Endodermal cell (in vitro differentiated cells): ENCODE measurements at regions not wholly inside any gene's neighbourhood (a gene's known extent, or its start where the extent isn't known, plus 50 kb on each side); places are given as distances from the start of the nearest gene placed in this dataset.

Experiments used
- DNase-seq: peaks from one replicate; pipeline ENCODE4 v3.0.0-alpha.2; 2017
- H3K27ac ChIP-seq: 2 replicates; pipeline ENCODE4 v1.5.1; 2013; ENCODE audit warnings: mild to moderate bottlenecking, low read depth, low read length, moderate library complexity
- H3K27me3 ChIP-seq: 2 replicates; pipeline ENCODE4 v1.6.1; 2013; ENCODE audit warnings: mild to moderate bottlenecking, low read length, moderate library complexity; ENCODE audit not compliant: insufficient read depth, control insufficient read depth, poor library complexity, severe bottlenecking
- H3K36me3 ChIP-seq: 2 replicates; pipeline ENCODE4 v1.7.0; 2013; ENCODE audit warnings: mild to moderate bottlenecking, low read length, moderate library complexity; ENCODE audit not compliant: control insufficient read depth, insufficient read depth
- H3K4me1 ChIP-seq: one replicate; pipeline ENCODE4 v1.7.0; 2013; ENCODE audit warnings: low read length; ENCODE audit not compliant: control insufficient read depth, insufficient read depth
- H3K4me3 ChIP-seq: 2 replicates; pipeline ENCODE4 v1.5.1; 2013; ENCODE audit warnings: mild to moderate bottlenecking, low read length, moderate library complexity
- H3K9ac ChIP-seq: 2 replicates; pipeline ENCODE4 v1.6.1; 2013; ENCODE audit warnings: mild to moderate bottlenecking, low read length, moderate library complexity; ENCODE audit not compliant: poor library complexity, severe bottlenecking; ENCODE audit errors: extremely low read depth
- H3K9me3 ChIP-seq: 2 replicates; pipeline ENCODE4 v1.6.1; 2013; ENCODE audit warnings: mild to moderate bottlenecking, low read length, moderate library complexity; ENCODE audit not compliant: control insufficient read depth
- H3K27ac Mint-ChIP-seq: 2 replicates; pipeline ENCODE4 v1.8.0; 2020; ENCODE audit warnings: mixed read lengths
- H3K27me3 Mint-ChIP-seq: 2 replicates; pipeline ENCODE4 v1.8.0; 2021; ENCODE audit warnings: mild to moderate bottlenecking, mixed read lengths; ENCODE audit not compliant: insufficient read depth
- H3K36me3 Mint-ChIP-seq: 2 replicates; pipeline ENCODE4 v1.8.0; 2020; ENCODE audit warnings: low read depth, mixed read lengths
- H3K4me1 Mint-ChIP-seq: 2 replicates; pipeline ENCODE4 v1.8.0; 2020; ENCODE audit warnings: mixed read lengths
- H3K4me3 Mint-ChIP-seq: 2 replicates; pipeline ENCODE4 v1.8.0; 2020; ENCODE audit warnings: mild to moderate bottlenecking, moderate library complexity, mixed read lengths
- H3K9me3 Mint-ChIP-seq: 2 replicates; pipeline ENCODE4 v1.8.0; 2020; ENCODE audit warnings: mild to moderate bottlenecking, mixed read lengths
- CTCF ChIP-seq: fragments of 200-600 bp; sonication (generic); conservative IDR thresholded peaks from 2 replicates; pipeline ENCODE4 v1.5.0; 2021; ENCODE audit warnings: antibody characterized with exemption, mild to moderate bottlenecking
- WGBS, 2 experiments: methylation state at CpG; one replicate each; pipeline versions ENCODE4 v1.1.5 to v1.1.7; 2013; ENCODE audit warnings: missing lambda C conversion rate in 2 of 2, mixed read lengths in 1 of 2; ENCODE audit not compliant: insufficient coverage in 1 of 2, insufficient read length in 1 of 2; 5-methylcytosine and 5-hydroxymethylcytosine counted together

- Histone ChIP-seq H3K36me3 (no peaks in the 10 kb centered on the region), H3K27me3 (no peaks in the 10 kb centered on the region), H3K9me3 (no peaks in the 10 kb centered on the region), H3K9ac (no peak overlapping the region), H3K27ac (no peak overlapping the region), H3K4me1 (no peaks in the 10 kb centered on the region), H3K4me3 (no peak overlapping the region)
- no peak for DNase-seq
- H3K9me3 Mint-ChIP-seq, result no peaks in the 10 kb centered on the region
- H3K36me3 Mint-ChIP-seq, result no peaks in the 10 kb centered on the region
- WGBS, 2 experiments, result 93 to 97% methylated on average over 6 to 12 of the region's 12 CpGs
- H3K27ac Mint-ChIP-seq, result no peak overlapping the region
- no peaks in the 10 kb centered on the region for H3K4me1 Mint-ChIP-seq
- no peak overlapping the region for H3K4me3 Mint-ChIP-seq
- TF ChIP-seq CTCF, result no peak
- no peaks in the 10 kb centered on the region for H3K27me3 Mint-ChIP-seq
Measured at GRCh38 chr10:4186849-4187540, 402.0 kb upstream of the KLF6 start.

GRCh38 chr10:4183761-4184261, 398.8 kb upstream of the KLF6 start:
- Mint-ChIP-seq H3K4me1 (no peaks in the 10 kb centered on the region), H3K4me3 (no peak overlapping the region), H3K9me3 (no peaks in the 10 kb centered on the region), H3K27me3 (no peaks in the 10 kb centered on the region), H3K36me3 (no peaks in the 10 kb centered on the region), H3K27ac (no peak overlapping the region)
- Histone ChIP-seq H3K4me1 (no peaks in the 10 kb centered on the region), H3K27ac (no peak overlapping the region), H3K27me3 (no peaks in the 10 kb centered on the region), H3K36me3 (no peaks in the 10 kb centered on the region), H3K9ac (no peak overlapping the region), H3K4me3 (no peak overlapping the region), H3K9me3 (no peaks in the 10 kb centered on the region)
- 91 to 100% methylated on average over 1 to 3 of the region's 3 CpGs for WGBS, 2 experiments
- TF ChIP-seq CTCF, result no peak
- DNase-seq, result no peak

GRCh38 chr10:4181621-4182049, 396.6 kb upstream of the KLF6 start:
- WGBS, 2 experiments, result 60 to 90% methylated on average over 1 to 2 of the region's 2 CpGs
- Histone ChIP-seq H3K27me3 (no peaks in the 10 kb centered on the region), H3K4me1 (no peaks in the 10 kb centered on the region), H3K27ac (no peak overlapping the region), H3K36me3 (no peaks in the 10 kb centered on the region), H3K9ac (no peak overlapping the region), H3K9me3 (no peaks in the 10 kb centered on the region), H3K4me3 (no peak overlapping the region)
- no peak overlapping the region for H3K4me3 Mint-ChIP-seq
- TF ChIP-seq CTCF, result no peak
- no peaks in the 10 kb centered on the region for H3K27me3 Mint-ChIP-seq
- no peak overlapping the region for H3K27ac Mint-ChIP-seq
- DNase-seq, result no peak
- no peaks in the 10 kb centered on the region for H3K4me1 Mint-ChIP-seq
- H3K36me3 Mint-ChIP-seq, result no peaks in the 10 kb centered on the region
- no peaks in the 10 kb centered on the region for H3K9me3 Mint-ChIP-seq
